Trophoblast cell (in vitro differentiated cells and primary cell): ENCODE measurements at regions not wholly inside any gene's neighbourhood (a gene's known extent, or its start where the extent isn't known, plus 50 kb on each side); places are given as distances from the start of the nearest gene placed in this dataset.
A peak's percentile ranks its signal among the peaks of the same experiment; 100 is the strongest.

Experiments used
- DNase-seq, 2 donors: peaks; one replicate each; pipeline ENCODE4 v3.0.0-alpha.2; 2016
- H2AFZ ChIP-seq: 2 replicates; pipeline ENCODE4 v1.6.1; 2013; ENCODE audit warnings: low read length, moderate library complexity, mild to moderate bottlenecking; ENCODE audit not compliant: insufficient read depth, poor library complexity
- H2AK5ac ChIP-seq: 2 replicates; pipeline ENCODE4 v1.6.1; 2013; ENCODE audit warnings: mild to moderate bottlenecking, low read length
- H2BK120ac ChIP-seq: 2 replicates; pipeline ENCODE4 v1.6.1; 2013; ENCODE audit warnings: low read length, mild to moderate bottlenecking, moderate library complexity; ENCODE audit not compliant: insufficient read depth, poor library complexity
- H2BK12ac ChIP-seq: 2 replicates; pipeline ENCODE4 v1.6.1; 2013; ENCODE audit warnings: mild to moderate bottlenecking, low read length, moderate library complexity
- H2BK5ac ChIP-seq: 2 replicates; pipeline ENCODE4 v1.6.1; 2013; ENCODE audit warnings: low read length, low read depth, moderate library complexity, mild to moderate bottlenecking; ENCODE audit not compliant: poor library complexity
- H3K14ac ChIP-seq: 2 replicates; pipeline ENCODE4 v1.6.1; 2013; ENCODE audit warnings: mild to moderate bottlenecking, low read length
- H3K18ac ChIP-seq: 2 replicates; pipeline ENCODE4 v1.6.1; 2013; ENCODE audit warnings: mild to moderate bottlenecking, low read length
- H3K23ac ChIP-seq: 2 replicates; pipeline ENCODE4 v1.6.1; 2013; ENCODE audit warnings: low read length
- H3K27ac ChIP-seq: 2 replicates; pipeline ENCODE4 v1.5.1; 2013; ENCODE audit warnings: low read depth, mild to moderate bottlenecking, inconsistent platforms, low read length, moderate library complexity
- H3K27me3 ChIP-seq: 2 replicates; pipeline ENCODE4 v1.6.1; 2013; ENCODE audit warnings: inconsistent platforms, mild to moderate bottlenecking, low read length, moderate library complexity; ENCODE audit not compliant: insufficient read depth
- H3K36me3 ChIP-seq, 2 experiments: 1 replicate in 1 of 2; 2 replicates in 1 of 2; pipeline ENCODE4 v1.6.1; 2013; ENCODE audit warnings: low read length in 2 of 2, mild to moderate bottlenecking in 2 of 2, moderate library complexity in 1 of 2; ENCODE audit not compliant: insufficient read depth in 2 of 2, control insufficient read depth in 1 of 2
- H3K4ac ChIP-seq: 2 replicates; pipeline ENCODE4 v1.6.1; 2013; ENCODE audit warnings: low read depth, mild to moderate bottlenecking, low read length, moderate library complexity
- H3K4me1 ChIP-seq, 2 experiments: 1 replicate in 1 of 2; 2 replicates in 1 of 2; pipeline ENCODE4 v1.6.1; 2013; ENCODE audit warnings: low read length in 2 of 2, mild to moderate bottlenecking in 2 of 2, moderate library complexity in 1 of 2; ENCODE audit not compliant: insufficient read depth in 2 of 2, control insufficient read depth in 1 of 2
- H3K4me2 ChIP-seq: 2 replicates; pipeline ENCODE4 v1.6.1; 2013; ENCODE audit warnings: inconsistent platforms, mild to moderate bottlenecking, low read length, moderate library complexity
- H3K4me3 ChIP-seq: 2 replicates; pipeline ENCODE4 v1.5.1; 2013; ENCODE audit warnings: mild to moderate bottlenecking, low read depth, low read length, inconsistent platforms
- H3K79me1 ChIP-seq: one replicate; pipeline ENCODE4 v1.6.1; 2013; ENCODE audit warnings: low read length
- H3K79me2 ChIP-seq: 2 replicates; pipeline ENCODE4 v1.6.1; 2013; ENCODE audit warnings: low read length, mild to moderate bottlenecking; ENCODE audit not compliant: control insufficient read depth, insufficient read depth, poor library complexity
- H3K9ac ChIP-seq: 2 replicates; pipeline ENCODE4 v1.6.1; 2013; ENCODE audit warnings: mild to moderate bottlenecking, low read length
- H3K9me3 ChIP-seq: 2 replicates; pipeline ENCODE4 v1.6.1; 2013; ENCODE audit warnings: low read depth, mild to moderate bottlenecking, control low read depth, inconsistent platforms, low read length; ENCODE audit not compliant: insufficient read depth
- H4K12ac ChIP-seq: 2 replicates; pipeline ENCODE4 v1.6.1; 2013; ENCODE audit warnings: low read depth, mild to moderate bottlenecking, low read length, moderate library complexity
- H4K8ac ChIP-seq: 2 replicates; pipeline ENCODE4 v1.6.1; 2013; ENCODE audit warnings: low read depth, mild to moderate bottlenecking, low read length, moderate library complexity
- H4K91ac ChIP-seq: one replicate; pipeline ENCODE4 v1.6.1; 2013; ENCODE audit warnings: low read depth, mild to moderate bottlenecking, low read length, moderate library complexity
- WGBS: extraction: QIAGEN DNeasy Blood & Tissue Kit; methylation state at CpG from one replicate; pipeline ENCODE4 v1.1.7; 2013; ENCODE audit warnings: missing lambda C conversion rate; ENCODE audit not compliant: insufficient read length, insufficient coverage; ENCODE audit errors: extremely low coverage; 5-methylcytosine and 5-hydroxymethylcytosine counted together

- no peak for DNase-seq
- no peak overlapping the region for H3K4me3 ChIP-seq
- no CpG with 5 or more reads among the region's 1 CpG for WGBS
Observed at GRCh38 chr3:30512576-30512975, 93.8 kb upstream of the TGFBR2 start.

DNA sequence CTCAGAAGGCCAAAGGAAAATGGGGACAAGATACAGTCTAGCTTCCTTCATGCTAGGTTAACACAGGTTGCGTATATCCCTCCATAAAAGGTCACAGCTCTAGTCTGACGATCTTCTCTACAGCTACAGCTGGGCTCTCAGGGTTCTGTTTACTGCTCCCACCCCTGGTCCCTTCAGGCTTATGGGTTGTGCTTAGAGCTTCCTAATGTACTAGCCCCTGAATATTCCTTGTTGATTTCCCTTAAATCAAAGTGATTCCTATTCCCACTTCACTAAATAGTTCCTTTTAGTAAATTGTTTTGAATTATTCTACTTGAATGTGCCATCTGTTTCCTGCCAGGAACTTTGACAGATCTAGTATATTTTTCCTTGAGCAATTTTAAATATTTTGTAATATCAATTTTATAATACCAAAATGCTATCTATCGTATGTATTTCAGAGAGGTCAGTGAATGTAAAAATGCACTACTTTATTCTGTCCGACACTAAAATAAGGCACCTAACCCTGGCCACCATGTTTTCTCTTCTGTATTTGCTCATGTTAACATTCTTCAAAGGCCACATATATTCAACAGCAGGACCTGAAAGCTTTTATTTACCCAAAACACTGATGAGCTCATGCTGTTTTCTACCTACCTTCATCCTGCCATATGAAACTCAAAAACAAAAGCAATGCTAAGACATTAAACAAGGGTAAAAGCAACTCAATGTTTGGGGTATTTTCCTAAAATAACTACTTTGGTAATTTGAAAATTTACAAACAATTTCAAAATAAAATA, 92.8 kb upstream of the TGFBR2 start:
- no peaks in the 10 kb centered on the region for H3K27me3 ChIP-seq
- no peak overlapping the region for H3K14ac ChIP-seq
- H3K9ac ChIP-seq, result no peak overlapping the region
- no peaks in the 10 kb centered on the region for H3K9me3 ChIP-seq
- no peak overlapping the region for H2AFZ ChIP-seq
- no peak for DNase-seq
- H3K23ac ChIP-seq, result no peak overlapping the region
- no peak overlapping the region for H3K4ac ChIP-seq
- no peak overlapping the region for H2BK12ac ChIP-seq
- no peak overlapping the region for H2AK5ac ChIP-seq
- H3K27ac ChIP-seq, result no peak overlapping the region
- H2BK5ac ChIP-seq, result no peak overlapping the region
- H3K4me1 ChIP-seq, result no peaks in the 10 kb centered on the region
- H3K4me3 ChIP-seq, result no peak overlapping the region
- H4K12ac ChIP-seq, result no peak overlapping the region
- no peak overlapping the region for H4K91ac ChIP-seq
- H3K79me1 ChIP-seq, result peaks cover 5% of the 10 kb centered on the region
- H3K4me2 ChIP-seq, result no peak overlapping the region
- H3K79me2 ChIP-seq, result no peaks in the 10 kb centered on the region
- no peak overlapping the region for H3K18ac ChIP-seq
- WGBS, result no CpG with 5 or more reads among the region's 4 CpGs
- peak overlapping the region; percentile 68 for H2BK120ac ChIP-seq
- no peaks in the 10 kb centered on the region for H3K36me3 ChIP-seq
- H4K8ac ChIP-seq, result no peak overlapping the region

More at GRCh38 chr3:30512576-30512975, 93.8 kb upstream of the TGFBR2 start:
- Histone ChIP-seq H3K27ac (no peak overlapping the region), H2BK5ac (no peak overlapping the region), H3K27me3 (no peaks in the 10 kb centered on the region), H3K9me3 (no peaks in the 10 kb centered on the region), H2BK120ac (no peak overlapping the region), H3K36me3 (no peaks in the 10 kb centered on the region), H2AK5ac (no peak overlapping the region), H4K8ac (no peak overlapping the region), H3K4ac (no peak overlapping the region), H3K18ac (no peak overlapping the region), H3K4me2 (no peak overlapping the region), H3K79me2 (no peaks in the 10 kb centered on the region), H2AFZ (no peak overlapping the region), H4K91ac (peak overlapping the region; percentile 37), H4K12ac (no peak overlapping the region), H3K4me1 (no peaks in the 10 kb centered on the region), H3K9ac (no peak overlapping the region), H2BK12ac (peak overlapping the region; percentile 22), H3K79me1 (peaks cover 5% of the 10 kb centered on the region), H3K23ac (no peak overlapping the region), H3K14ac (no peak overlapping the region)

DNA sequence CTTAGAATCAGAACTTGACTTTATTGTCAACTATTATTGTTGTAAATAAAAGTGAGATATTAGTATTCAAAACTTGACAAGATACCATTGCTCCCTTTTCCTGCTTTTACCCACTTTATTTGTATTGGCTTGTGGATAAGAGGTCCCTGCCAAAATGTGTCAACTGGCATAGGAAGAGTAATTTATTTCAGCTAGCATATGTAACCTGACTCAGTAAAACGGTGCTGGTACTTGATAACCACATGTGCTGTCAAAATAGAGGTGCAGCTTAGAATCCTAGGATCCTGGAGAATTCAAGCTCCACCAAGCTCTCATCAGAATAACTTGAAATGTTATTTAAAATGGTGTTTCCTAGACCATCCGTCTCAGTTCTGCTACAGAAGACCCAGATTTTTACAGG, 90.2 kb upstream of the TGFBR2 start:
- peaks cover 4% of the 10 kb centered on the region for H3K79me1 ChIP-seq
- no peaks in the 10 kb centered on the region for H3K4me1 ChIP-seq
- no CpG with 5 or more reads among the region's 2 CpGs for WGBS
- H2BK120ac ChIP-seq, result no peak overlapping the region
- H4K12ac ChIP-seq, result no peak overlapping the region
- H2BK12ac ChIP-seq, result no peak overlapping the region
- no peaks in the 10 kb centered on the region for H3K36me3 ChIP-seq
- no peak overlapping the region for H3K18ac ChIP-seq
- no peaks in the 10 kb centered on the region for H3K79me2 ChIP-seq
- H4K91ac ChIP-seq, result no peak overlapping the region
- H2BK5ac ChIP-seq, result no peak overlapping the region
- no peaks in the 10 kb centered on the region for H3K9me3 ChIP-seq
- no peak overlapping the region for H2AK5ac ChIP-seq
- no peaks in the 10 kb centered on the region for H3K27me3 ChIP-seq
- no peak overlapping the region for H3K14ac ChIP-seq
- no peak overlapping the region for H3K4ac ChIP-seq
- H3K4me3 ChIP-seq, result no peak overlapping the region
- no peak overlapping the region for H3K4me2 ChIP-seq
- no peak overlapping the region for H2AFZ ChIP-seq
- no peak overlapping the region for H3K27ac ChIP-seq
- H4K8ac ChIP-seq, result no peak overlapping the region
- no peak overlapping the region for H3K23ac ChIP-seq
- H3K9ac ChIP-seq, result no peak overlapping the region
- no peak for DNase-seq

DNA sequence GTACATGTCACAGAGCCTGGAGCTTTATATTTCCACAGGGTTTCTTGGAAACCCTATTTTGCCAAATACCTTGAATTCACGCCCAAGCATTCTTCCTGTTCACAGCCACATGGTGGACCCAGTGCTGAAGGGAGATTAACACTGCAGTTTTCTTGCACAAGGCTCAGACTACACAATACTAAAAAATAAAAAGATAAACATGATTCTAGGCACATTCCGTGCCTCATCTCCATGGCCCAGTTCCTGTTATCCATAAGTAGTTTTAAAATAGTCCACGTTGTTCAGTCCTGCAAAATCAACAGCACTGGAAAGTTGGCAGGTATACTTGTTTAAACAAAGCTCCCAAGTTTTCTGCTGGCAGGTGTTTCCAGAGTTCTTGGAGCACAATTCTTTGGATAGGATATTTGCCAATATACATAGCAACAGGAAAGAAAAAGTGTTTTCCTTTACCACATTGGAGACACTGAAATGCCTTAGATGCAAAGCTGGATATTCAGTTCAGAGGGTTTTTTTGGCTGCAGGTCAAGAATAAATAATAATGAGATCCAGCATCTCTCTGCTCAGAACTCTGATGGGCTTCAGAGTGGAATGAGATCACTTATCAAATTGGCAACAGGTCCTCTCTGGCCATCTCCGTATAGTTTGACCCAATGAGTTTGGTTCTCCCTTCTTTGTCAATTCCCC, 88.1 kb upstream of the TGFBR2 start:
- Histone ChIP-seq H3K79me2 (no peaks in the 10 kb centered on the region), H3K79me1 (peaks cover 1% of the 10 kb centered on the region), H3K27ac (no peak overlapping the region), H3K14ac (no peak overlapping the region), H2BK5ac (no peak overlapping the region), H3K4me3 (no peak overlapping the region), H2BK12ac (no peak overlapping the region), H3K18ac (no peak overlapping the region), H3K4me1 (no peaks in the 10 kb centered on the region), H2AK5ac (no peak overlapping the region), H2AFZ (no peak overlapping the region), H3K23ac (no peak overlapping the region), H4K8ac (no peak overlapping the region), H2BK120ac (no peak overlapping the region), H3K36me3 (no peaks in the 10 kb centered on the region), H4K12ac (no peak overlapping the region), H3K4ac (no peak overlapping the region), H3K9ac (no peak overlapping the region), H4K91ac (no peak overlapping the region), H3K27me3 (no peaks in the 10 kb centered on the region), H3K9me3 (no peaks in the 10 kb centered on the region), H3K4me2 (no peak overlapping the region)
- no CpG with 5 or more reads among the region's 4 CpGs for WGBS
- DNase-seq, result peak in 1 of 2 donors; percentile 78
